ENCODE measurements at regions not wholly inside any gene's neighbourhood (a gene's known extent, or its start where the extent isn't known, plus 50 kb on each side); places are given as distances from the start of the nearest gene placed in this dataset.

DNA sequence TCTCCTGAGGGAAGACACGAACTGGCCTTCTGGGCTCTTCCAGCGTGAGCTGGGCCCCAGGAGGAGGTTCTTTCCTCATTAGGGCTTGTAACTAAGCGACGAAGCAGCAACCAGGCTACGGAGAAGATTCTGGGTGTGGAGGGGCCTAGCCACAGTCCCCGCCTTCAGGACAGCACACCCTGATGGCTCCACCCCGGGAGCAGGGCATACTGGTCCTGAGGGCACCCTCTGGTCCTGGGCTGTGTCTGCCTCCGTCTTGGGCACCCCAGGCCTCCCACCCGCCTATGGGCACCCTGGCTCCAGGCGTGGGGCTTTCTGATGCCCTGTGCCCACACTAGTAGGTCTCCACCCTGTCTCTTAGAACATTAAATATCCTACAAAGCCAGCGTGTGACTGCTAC is 136.4 kb downstream of the OLFM1 start:
- TF ChIP-seq POLR2A (IDR thresholded peaks at IDR 0.05; ENCODE audit: low read depth, low read length), result no peak
- TF ChIP-seq TAF1 (IDR thresholded peaks at IDR 0.05; ENCODE audit: borderline replicate concordance, low read depth, low read length), result no peak

All from GM12892 (cell line).